NCI-H2107 treated with DMSO at 0.1 percent for 48 hours (cell line): ENCODE measurements at regions not wholly inside any gene's neighbourhood (a gene's known extent, or its start where the extent isn't known, plus 50 kb on each side); places are given as distances from the start of the nearest gene placed in this dataset.

Experiments used
- DNase-seq: peaks from one replicate; lab custom pipeline; 2025; ENCODE audit not compliant: unreplicated experiment; lab: John Stamatoyannopoulos, UW

GRCh38 chr9:17019398-17019797, 115.4 kb upstream of the CNTLN start:
- DNase-seq = no peak

- no peak for DNase-seq
Observed at GRCh38 chr9:17018540-17019196, 116.2 kb upstream of the CNTLN start.

- no peak for DNase-seq
Observed at GRCh38 chr9:17017931-17018491, 116.8 kb upstream of the CNTLN start.

- no peak for DNase-seq
Observed at GRCh38 chr9:17013891-17014290, 120.9 kb upstream of the CNTLN start.

- no peak for DNase-seq
Observed at GRCh38 chr9:17013010-17013409, 121.8 kb upstream of the CNTLN start.

GRCh38 chr9:17011880-17012279, 123.0 kb upstream of the CNTLN start:
- DNase-seq = no peak

- no peak for DNase-seq
Observed at GRCh38 chr9:17009071-17009470, 125.8 kb upstream of the CNTLN start.

- DNase-seq = no peak
Observed at GRCh38 chr9:17005056-17005823, 129.6 kb upstream of the CNTLN start.

- no peak for DNase-seq
Observed at GRCh38 chr9:17004500-17004899, 130.3 kb upstream of the CNTLN start.

GRCh38 chr9:17003576-17004240, 131.1 kb upstream of the CNTLN start:
- DNase-seq = no peak

GRCh38 chr9:16996901-16997491, 126.5 kb upstream of the BNC2 start:
- DNase-seq = no peak

- DNase-seq = no peak
Observed at GRCh38 chr9:16992138-16992537, 121.7 kb upstream of the BNC2 start.

GRCh38 chr9:16987026-16987425, 116.6 kb upstream of the BNC2 start:
- no peak for DNase-seq

GRCh38 chr9:16986556-16986955, 116.1 kb upstream of the BNC2 start:
- no peak for DNase-seq

- no peak for DNase-seq
Observed at GRCh38 chr9:16985559-16986348, 115.3 kb upstream of the BNC2 start.

- no peak for DNase-seq
Observed at GRCh38 chr9:16982780-16983310, 112.4 kb upstream of the BNC2 start.

- no peak for DNase-seq
Observed at GRCh38 chr9:16976427-16976826, 106.0 kb upstream of the BNC2 start.

- no peak for DNase-seq
Observed at GRCh38 chr9:16974436-16974835, 104.0 kb upstream of the BNC2 start.

GRCh38 chr9:16970321-16970720, 99.9 kb upstream of the BNC2 start:
- DNase-seq = no peak

GRCh38 chr9:16964228-16964627, 93.8 kb upstream of the BNC2 start:
- DNase-seq = no peak
